Activated T-helper 1 cell treated with anti-CD3 and anti-CD28 coated beads, Interleukin-12 subunit alpha, Interleukin-12 subunit beta, Interleukin-2, Interleukin-4 antibody, amounts not matched to agents 30 ng/mL and 10 ng/mL and 1 ng/mL, durations not matched to agents 14 hours and 24 hours and 36 hours (primary cell): ENCODE measurements at regions not wholly inside any gene's neighbourhood (a gene's known extent, or its start where the extent isn't known, plus 50 kb on each side); places are given as distances from the start of the nearest gene placed in this dataset.
"Not testable (repeated sequence)": the region's sequence is repeated elsewhere in the genome, so short reads cannot be mapped to it uniquely, and the experiment has no call there.

Experiments
- DNase-seq: peaks from one replicate; pipeline ENCODE4 v3.0.0; 2021; ENCODE audit warnings: low spot score
- H3K27ac Mint-ChIP-seq: one replicate; pipeline ENCODE4 v1.8.0; 2021; ENCODE audit warnings: mild to moderate bottlenecking, mixed read lengths
- H3K27me3 Mint-ChIP-seq: one replicate; pipeline ENCODE4 v1.8.0; 2022; ENCODE audit warnings: mild to moderate bottlenecking, moderate library complexity, mixed read lengths; ENCODE audit not compliant: insufficient read depth
- H3K36me3 Mint-ChIP-seq: one replicate; pipeline ENCODE4 v1.8.0; 2021; ENCODE audit warnings: low read depth, mixed read lengths
- H3K4me1 Mint-ChIP-seq: one replicate; pipeline ENCODE4 v1.8.0; 2021; ENCODE audit warnings: low read depth, mixed read lengths
- H3K4me3 Mint-ChIP-seq: one replicate; pipeline ENCODE4 v1.8.0; 2021; ENCODE audit warnings: mild to moderate bottlenecking, moderate library complexity, mixed read lengths
- H3K9me3 Mint-ChIP-seq: one replicate; pipeline ENCODE4 v1.8.0; 2021; ENCODE audit warnings: mixed read lengths
- intact Hi-C: fragments of 100-400 bp; cut with micrococcal nuclease; formaldehyde crosslinking; loops from one replicate; pipeline ENCODE4 v1.15.1; 2024

GRCh38 chr16:24624102-24624501 lies 84.7 kb downstream of the RBBP6 start:
- DNase-seq: no peak
- H3K27me3 Mint-ChIP-seq: peaks cover 4% of the 10 kb centered on the region
- intact Hi-C loops: no loop called here
- no peaks in the 10 kb centered on the region for H3K36me3 Mint-ChIP-seq
- H3K4me3 Mint-ChIP-seq: no peak overlapping the region
- no peaks in the 10 kb centered on the region for H3K4me1 Mint-ChIP-seq
- H3K27ac Mint-ChIP-seq: no peak overlapping the region
- no peaks in the 10 kb centered on the region for H3K9me3 Mint-ChIP-seq

GRCh38 chr16:24626256-24626655 lies 86.9 kb downstream of the RBBP6 start:
- H3K4me1 Mint-ChIP-seq: no peaks in the 10 kb centered on the region
- H3K27ac Mint-ChIP-seq: no peak overlapping the region
- DNase-seq: no peak
- intact Hi-C loops: no loop called here
- no peaks in the 10 kb centered on the region for H3K36me3 Mint-ChIP-seq
- no peak overlapping the region for H3K4me3 Mint-ChIP-seq
- H3K9me3 Mint-ChIP-seq: no peaks in the 10 kb centered on the region
- H3K27me3 Mint-ChIP-seq: peaks cover 4% of the 10 kb centered on the region

- no peak overlapping the region for H3K4me3 Mint-ChIP-seq
- no peaks in the 10 kb centered on the region for H3K27me3 Mint-ChIP-seq
- no peaks in the 10 kb centered on the region for H3K4me1 Mint-ChIP-seq
- intact Hi-C loops: no loop called here
- H3K27ac Mint-ChIP-seq: no peak overlapping the region
- H3K9me3 Mint-ChIP-seq: no peaks in the 10 kb centered on the region
- no peaks in the 10 kb centered on the region for H3K36me3 Mint-ChIP-seq
- DNase-seq: no peak
These were observed 94.5 kb upstream of the TNRC6A start for GRCh38 chr16:24634919-24635318.

GRCh38 chr16:24635900-24636610 lies 93.4 kb upstream of the TNRC6A start:
- Mint-ChIP-seq H3K4me1 (no peaks in the 10 kb centered on the region), H3K4me3 (no peak overlapping the region), H3K27ac (no peak overlapping the region), H3K27me3 (no peaks in the 10 kb centered on the region), H3K36me3 (no peaks in the 10 kb centered on the region), H3K9me3 (no peaks in the 10 kb centered on the region)
- intact Hi-C loops: no loop called here
- no peak for DNase-seq

- Mint-ChIP-seq H3K36me3 (no peaks in the 10 kb centered on the region), H3K9me3 (no peaks in the 10 kb centered on the region), H3K27me3 (no peaks in the 10 kb centered on the region), H3K4me3 (no peak overlapping the region), H3K4me1 (no peaks in the 10 kb centered on the region), H3K27ac (no peak overlapping the region)
- DNase-seq: no peak
- intact Hi-C loops: no loop called here
These were observed 89.7 kb upstream of the TNRC6A start for GRCh38 chr16:24639769-24640168.

- H3K4me1 Mint-ChIP-seq: no peaks in the 10 kb centered on the region
- intact Hi-C loops: no loop called here
- H3K36me3 Mint-ChIP-seq: no peaks in the 10 kb centered on the region
- H3K9me3 Mint-ChIP-seq: no peaks in the 10 kb centered on the region
- H3K4me3 Mint-ChIP-seq: no peak overlapping the region
- no peaks in the 10 kb centered on the region for H3K27me3 Mint-ChIP-seq
- DNase-seq: no peak
- H3K27ac Mint-ChIP-seq: no peak overlapping the region
These were observed 86.0 kb upstream of the TNRC6A start for GRCh38 chr16:24643489-24643888.

- no peak for DNase-seq
- intact Hi-C loops: no loop called here
- Mint-ChIP-seq H3K27ac (no peak overlapping the region), H3K4me3 (no peak overlapping the region), H3K36me3 (no peaks in the 10 kb centered on the region), H3K27me3 (no peaks in the 10 kb centered on the region), H3K9me3 (no peaks in the 10 kb centered on the region), H3K4me1 (no peaks in the 10 kb centered on the region)
These were observed 83.5 kb upstream of the TNRC6A start for GRCh38 chr16:24645739-24646645.

GRCh38 chr16:24646646-24646995 lies 82.8 kb upstream of the TNRC6A start:
- Mint-ChIP-seq H3K27ac (no peak overlapping the region), H3K36me3 (no peaks in the 10 kb centered on the region), H3K4me1 (no peaks in the 10 kb centered on the region), H3K27me3 (no peaks in the 10 kb centered on the region), H3K9me3 (no peaks in the 10 kb centered on the region), H3K4me3 (no peak overlapping the region)
- intact Hi-C loops: no loop called here
- DNase-seq: no peak

GRCh38 chr16:24652209-24652712 lies 77.2 kb upstream of the TNRC6A start:
- intact Hi-C loops: no loop called here
- H3K36me3 Mint-ChIP-seq: no peaks in the 10 kb centered on the region
- no peak for DNase-seq
- no peak overlapping the region for H3K4me3 Mint-ChIP-seq
- no peak overlapping the region for H3K27ac Mint-ChIP-seq
- no peaks in the 10 kb centered on the region for H3K4me1 Mint-ChIP-seq
- no peaks in the 10 kb centered on the region for H3K27me3 Mint-ChIP-seq
- no peaks in the 10 kb centered on the region for H3K9me3 Mint-ChIP-seq

- H3K27me3 Mint-ChIP-seq: no peaks in the 10 kb centered on the region
- H3K36me3 Mint-ChIP-seq: no peaks in the 10 kb centered on the region
- H3K4me1 Mint-ChIP-seq: no peaks in the 10 kb centered on the region
- no peak overlapping the region for H3K27ac Mint-ChIP-seq
- intact Hi-C loops: no loop called here
- H3K9me3 Mint-ChIP-seq: no peaks in the 10 kb centered on the region
- DNase-seq: no peak
- no peak overlapping the region for H3K4me3 Mint-ChIP-seq
These were observed 76.6 kb upstream of the TNRC6A start for GRCh38 chr16:24652803-24653202.

GRCh38 chr16:24653725-24654124 lies 75.7 kb upstream of the TNRC6A start:
- Mint-ChIP-seq H3K4me3 (no peak overlapping the region), H3K9me3 (no peaks in the 10 kb centered on the region), H3K27ac (no peak overlapping the region), H3K4me1 (no peaks in the 10 kb centered on the region), H3K27me3 (no peaks in the 10 kb centered on the region), H3K36me3 (no peaks in the 10 kb centered on the region)
- intact Hi-C loops: no loop called here
- no peak for DNase-seq

- peaks cover 40% of the 10 kb centered on the region for H3K4me1 Mint-ChIP-seq
- intact Hi-C loops: loop anchor here (5.0 to 10.0 kb wide), 2 partner anchors 351 to 821 kb away; partner anchors contain the start of gene ARHGAP17
- not testable (repeated sequence) for DNase-seq, H3K27ac Mint-ChIP-seq, H3K9me3 Mint-ChIP-seq, H3K36me3 Mint-ChIP-seq, H3K4me3 Mint-ChIP-seq, H3K27me3 Mint-ChIP-seq
These were observed 63.5 kb upstream of the TNRC6A start for GRCh38 chr16:24665942-24666341.

- Mint-ChIP-seq H3K4me3 (no peak overlapping the region), H3K27ac (no peak overlapping the region)
- intact Hi-C loops: loop anchor here (5.0 to 10.0 kb wide), 2 partner anchors 350 to 823 kb away; partner anchors contain the start of gene ARHGAP17
These were observed 62.1 kb upstream of the TNRC6A start for GRCh38 chr16:24667244-24667764.

More at GRCh38 chr16:24667244-24667764, 62.1 kb upstream of the TNRC6A start:
- Mint-ChIP-seq H3K4me1 (peaks cover 40% of the 10 kb centered on the region), H3K27me3 (peaks cover 2% of the 10 kb centered on the region), H3K36me3 (peaks cover 2% of the 10 kb centered on the region), H3K9me3 (peaks cover 2% of the 10 kb centered on the region)
- no peak for DNase-seq
